Fibroblast of skin of left quadriceps (primary cell): ENCODE measurements at regions not wholly inside any gene's neighbourhood (a gene's known extent, or its start where the extent isn't known, plus 50 kb on each side); places are given as distances from the start of the nearest gene placed in this dataset.
A peak's percentile ranks its signal among the peaks of the same experiment; 100 is the strongest.
"Not testable (repeated sequence)": the region's sequence is repeated elsewhere in the genome, so short reads cannot be mapped to it uniquely, and the experiment has no call there.

Source experiments
- DNase-seq, 2 experiments: peaks; one replicate each; pipeline ENCODE4 v3.0.0-alpha.2; 2013; ENCODE audit warnings: low read depth in 2 of 2

GRCh38 chr12:67759829-67760228 is 111.3 kb downstream of the DYRK2 start:
- DNase-seq: no peak

GRCh38 chr12:67760586-67761275 is 112.2 kb downstream of the DYRK2 start:
- DNase-seq: no peak

GRCh38 chr12:67761566-67761965 is 113.0 kb downstream of the DYRK2 start:
- DNase-seq: no peak

GRCh38 chr12:67764055-67764454 is 115.5 kb downstream of the DYRK2 start:
- no peak for DNase-seq

GRCh38 chr12:67764946-67765619 is 116.5 kb downstream of the DYRK2 start:
- DNase-seq: no peak

GRCh38 chr12:67765776-67766766 is 117.5 kb downstream of the DYRK2 start:
- DNase-seq: peak; percentile 70 to 72

- peak; percentile 67 to 71 for DNase-seq
Measured at GRCh38 chr12:67772267-67773169, 124.0 kb downstream of the DYRK2 start.

GRCh38 chr12:67773896-67774295 is 125.4 kb downstream of the DYRK2 start:
- no peak for DNase-seq

GRCh38 chr12:67774983-67775587 is 126.5 kb downstream of the DYRK2 start:
- no peak for DNase-seq

- no peak for DNase-seq
Measured at GRCh38 chr12:67780580-67781084, 132.1 kb downstream of the DYRK2 start.

GRCh38 chr12:67782573-67782972 is 134.0 kb downstream of the DYRK2 start:
- no peak for DNase-seq

- no peak for DNase-seq
Measured at GRCh38 chr12:67783393-67783792, 134.8 kb downstream of the DYRK2 start.

GRCh38 chr12:67784831-67785230 is 136.3 kb downstream of the DYRK2 start:
- DNase-seq: no peak

GRCh38 chr12:67786086-67786485 is 137.5 kb downstream of the DYRK2 start:
- DNase-seq: no peak

GRCh38 chr12:67788118-67788517 is 139.6 kb downstream of the DYRK2 start:
- no peak for DNase-seq

GRCh38 chr12:67789266-67789665 is 140.7 kb downstream of the DYRK2 start:
- no peak for DNase-seq

- DNase-seq: no peak
Measured at GRCh38 chr12:67790660-67791059, 142.1 kb downstream of the DYRK2 start.

GRCh38 chr12:67791362-67791761 is 142.8 kb downstream of the DYRK2 start:
- DNase-seq: not testable (repeated sequence)

GRCh38 chr12:67792185-67792584 is 143.6 kb downstream of the DYRK2 start:
- no peak for DNase-seq

- peak; percentile 79 for DNase-seq
Measured at GRCh38 chr12:67794161-67794560, 145.6 kb downstream of the DYRK2 start.

GRCh38 chr12:67795236-67795635 is 146.7 kb downstream of the DYRK2 start:
- DNase-seq: no peak
